Astrocyte of the cerebellum (primary cell): ENCODE measurements at regions not wholly inside any gene's neighbourhood (a gene's known extent, or its start where the extent isn't known, plus 50 kb on each side); places are given as distances from the start of the nearest gene placed in this dataset.

ENCODE experiments used
- DNase-seq: peaks from one replicate; pipeline ENCODE4 v3.0.0-alpha.2; 2011; ENCODE audit warnings: low read depth
- H3K4me3 ChIP-seq: 2 replicates; pipeline ENCODE4 v1.5.1; 2011; ENCODE audit warnings: mild to moderate bottlenecking, low read depth, low read length, moderate library complexity
- in situ Hi-C: cut with HindIII; loops from 2 replicates; pipeline ENCODE4 v1.10.0; 2017; ENCODE audit warnings: low sequenced_read_pairs
- TF ChIP-seq, protein P1 (sequence below): IDR thresholded peaks from 2 replicates; pipeline ENCODE4 v1.5.1; 2012; ENCODE audit warnings: low read length, low read depth, moderate library complexity, mild to moderate bottlenecking; ENCODE audit errors: missing control alignments

DNA sequence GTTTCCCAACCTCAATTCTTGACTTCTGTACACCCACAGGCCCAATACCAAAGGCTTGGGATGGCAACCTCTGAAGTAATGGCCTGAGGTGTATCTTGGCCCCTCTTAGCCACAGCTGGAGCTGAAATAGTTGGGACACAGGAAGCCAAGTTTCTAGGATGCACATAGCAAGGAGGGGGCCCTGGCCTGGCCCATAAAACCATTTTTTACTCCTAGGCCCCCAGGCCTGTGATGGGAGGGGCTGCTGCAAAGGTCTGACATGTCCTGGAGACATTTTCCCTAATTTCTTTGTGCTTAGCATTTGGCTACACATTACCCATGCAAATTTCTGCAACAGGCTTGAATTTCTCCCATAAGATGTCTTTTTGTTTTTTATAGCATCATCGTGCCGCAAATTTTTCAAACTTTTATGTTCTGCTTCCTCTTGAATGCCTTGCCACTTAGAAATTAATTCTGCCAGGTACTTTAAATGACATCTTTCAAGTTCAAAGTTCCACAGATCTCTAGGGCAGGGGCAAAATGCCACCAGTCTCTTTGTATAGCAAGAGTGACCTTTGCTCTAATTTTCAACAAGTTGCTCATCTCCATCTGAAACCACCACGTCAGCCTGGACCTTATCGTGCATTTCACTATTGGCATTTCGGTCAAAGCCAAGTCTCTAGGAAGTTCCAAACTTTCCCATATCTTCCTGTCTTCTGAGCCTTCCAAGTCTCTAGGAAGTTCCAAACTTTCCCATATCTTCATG is 490.8 kb downstream of the IPMK start:
- in situ Hi-C loops: no loop called here
- no peak for DNase-seq
- no peak overlapping the region for H3K4me3 ChIP-seq
- TF ChIP-seq, protein P1, sequence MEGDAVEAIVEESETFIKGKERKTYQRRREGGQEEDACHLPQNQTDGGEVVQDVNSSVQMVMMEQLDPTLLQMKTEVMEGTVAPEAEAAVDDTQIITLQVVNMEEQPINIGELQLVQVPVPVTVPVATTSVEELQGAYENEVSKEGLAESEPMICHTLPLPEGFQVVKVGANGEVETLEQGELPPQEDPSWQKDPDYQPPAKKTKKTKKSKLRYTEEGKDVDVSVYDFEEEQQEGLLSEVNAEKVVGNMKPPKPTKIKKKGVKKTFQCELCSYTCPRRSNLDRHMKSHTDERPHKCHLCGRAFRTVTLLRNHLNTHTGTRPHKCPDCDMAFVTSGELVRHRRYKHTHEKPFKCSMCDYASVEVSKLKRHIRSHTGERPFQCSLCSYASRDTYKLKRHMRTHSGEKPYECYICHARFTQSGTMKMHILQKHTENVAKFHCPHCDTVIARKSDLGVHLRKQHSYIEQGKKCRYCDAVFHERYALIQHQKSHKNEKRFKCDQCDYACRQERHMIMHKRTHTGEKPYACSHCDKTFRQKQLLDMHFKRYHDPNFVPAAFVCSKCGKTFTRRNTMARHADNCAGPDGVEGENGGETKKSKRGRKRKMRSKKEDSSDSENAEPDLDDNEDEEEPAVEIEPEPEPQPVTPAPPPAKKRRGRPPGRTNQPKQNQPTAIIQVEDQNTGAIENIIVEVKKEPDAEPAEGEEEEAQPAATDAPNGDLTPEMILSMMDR: no peak

DNA sequence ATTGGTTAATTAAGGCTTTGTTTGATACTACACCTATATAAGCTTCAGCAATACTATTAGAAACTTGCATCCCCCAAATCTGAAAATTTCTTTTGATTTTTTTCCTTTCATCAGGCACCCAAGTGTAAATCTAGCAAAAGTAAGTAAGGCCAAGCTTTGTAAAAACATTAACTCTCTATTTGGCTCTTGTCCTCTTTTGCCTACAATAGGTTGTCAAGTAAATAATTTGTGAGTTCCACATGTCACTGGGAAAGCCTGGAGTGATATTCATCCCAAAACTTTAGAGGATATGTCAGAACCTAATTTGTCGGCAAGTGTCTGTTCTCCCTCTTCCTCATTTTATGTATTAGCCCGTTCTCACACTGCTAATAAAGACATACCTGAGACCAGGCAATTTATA is 492.4 kb downstream of the IPMK start:
- no peak for DNase-seq
- TF ChIP-seq, protein P1: no peak
- in situ Hi-C loops: no loop called here
- H3K4me3 ChIP-seq: no peak overlapping the region

DNA sequence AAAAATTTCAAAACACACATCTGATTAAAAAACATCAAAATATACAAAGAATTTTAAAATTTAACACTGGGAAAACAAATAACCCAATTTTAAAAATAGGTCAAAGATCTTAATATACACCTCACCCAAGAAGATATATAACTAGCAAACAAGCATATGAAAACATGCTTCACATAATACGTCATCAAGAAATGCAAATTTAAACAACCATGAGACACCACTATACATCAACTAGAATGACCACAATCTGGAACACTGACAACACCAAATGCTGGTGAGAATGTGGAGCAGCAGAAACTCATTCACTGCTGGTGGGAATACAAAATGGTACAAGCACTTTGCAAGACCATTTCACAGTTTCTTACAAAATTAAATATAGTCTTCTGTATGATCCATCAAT is 498.4 kb downstream of the IPMK start:
- in situ Hi-C loops: no loop called here
- H3K4me3 ChIP-seq: no peak overlapping the region
- no peak for DNase-seq
- TF ChIP-seq, protein P1: no peak

DNA sequence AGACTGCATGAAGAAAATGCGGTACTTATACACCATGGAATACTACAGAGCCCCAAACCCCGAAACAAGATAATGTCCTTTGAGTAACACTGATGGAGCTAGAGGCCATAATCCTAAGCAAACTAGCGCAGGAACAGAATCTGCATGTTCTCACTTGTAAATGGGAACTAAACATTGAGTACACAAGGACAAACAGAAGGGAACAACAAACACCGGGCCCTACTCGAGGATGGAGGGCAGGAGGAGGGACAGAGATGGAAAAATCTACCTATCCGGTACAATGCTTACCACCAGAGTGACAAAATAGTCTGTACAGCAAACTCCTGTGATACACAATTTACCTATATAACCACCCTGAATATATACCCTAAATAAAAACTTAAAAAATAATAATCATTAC is 507.9 kb downstream of the IPMK start:
- in situ Hi-C loops: no loop called here
- TF ChIP-seq, protein P1: no peak
- no peak overlapping the region for H3K4me3 ChIP-seq
- DNase-seq: no peak

DNA sequence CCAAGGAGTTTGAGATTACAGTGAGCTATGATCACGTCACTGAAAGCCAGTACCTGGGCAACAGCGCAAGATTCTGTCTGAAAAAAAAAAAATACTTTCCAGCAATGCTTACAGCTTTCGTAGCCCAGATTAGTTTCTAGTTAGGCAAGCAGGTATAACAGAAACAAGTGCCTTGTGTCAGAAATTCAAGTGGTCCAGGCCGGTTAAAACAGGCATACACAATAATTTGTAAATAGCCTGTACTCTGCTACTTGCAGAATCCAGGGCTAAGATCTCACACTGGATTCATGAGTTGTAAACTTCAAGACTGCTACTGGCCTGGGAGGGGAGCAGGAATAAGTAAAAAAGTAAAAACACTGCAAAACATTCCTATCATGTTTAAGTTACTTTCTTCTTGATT is 512.9 kb downstream of the IPMK start:
- in situ Hi-C loops: no loop called here
- TF ChIP-seq, protein P1: no peak
- no peak for DNase-seq
- H3K4me3 ChIP-seq: no peak overlapping the region

DNA sequence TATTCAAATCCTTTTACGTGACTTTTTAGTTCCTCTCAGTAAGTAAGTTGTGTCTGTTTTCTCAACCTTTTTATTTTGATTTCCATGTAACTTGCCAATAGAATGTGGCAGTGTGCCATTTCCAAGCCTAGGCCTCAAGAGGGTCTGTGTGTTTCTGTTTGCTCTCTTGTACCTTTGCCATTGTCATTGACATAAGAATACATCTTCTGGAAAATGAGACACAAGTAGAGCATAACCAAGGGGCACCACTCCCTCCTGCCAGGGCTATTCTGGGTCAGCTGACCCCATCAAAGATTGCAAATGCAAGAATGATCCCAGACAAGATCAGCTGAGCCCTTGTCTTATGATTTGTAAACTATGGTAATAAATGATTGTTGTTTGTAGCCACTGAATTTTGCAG is 524.0 kb downstream of the IPMK start:
- no peak for DNase-seq
- in situ Hi-C loops: no loop called here
- no peak overlapping the region for H3K4me3 ChIP-seq
- TF ChIP-seq, protein P1: no peak
